GM21360 (cell line): ENCODE measurements at regions not wholly inside any gene's neighbourhood (a gene's known extent, or its start where the extent isn't known, plus 50 kb on each side); places are given as distances from the start of the nearest gene placed in this dataset.
"Not testable (repeated sequence)": the region's sequence is repeated elsewhere in the genome, so short reads cannot be mapped to it uniquely, and the experiment has no call there.

Experiments
- ATAC-seq: cut with Tn5 transposase; IDR thresholded peaks from one replicate; pipeline ENCODE4 v1.9.1; 2021; ENCODE audit warnings: mild to moderate bottlenecking, moderate library complexity; ENCODE audit not compliant: unreplicated experiment

GRCh38 chr20:56914532-56914931 is 285.4 kb downstream of the TFAP2C start:
- ATAC-seq, result no peak

GRCh38 chr20:56916345-56916622 is 287.2 kb downstream of the TFAP2C start:
- ATAC-seq, result no peak

DNA sequence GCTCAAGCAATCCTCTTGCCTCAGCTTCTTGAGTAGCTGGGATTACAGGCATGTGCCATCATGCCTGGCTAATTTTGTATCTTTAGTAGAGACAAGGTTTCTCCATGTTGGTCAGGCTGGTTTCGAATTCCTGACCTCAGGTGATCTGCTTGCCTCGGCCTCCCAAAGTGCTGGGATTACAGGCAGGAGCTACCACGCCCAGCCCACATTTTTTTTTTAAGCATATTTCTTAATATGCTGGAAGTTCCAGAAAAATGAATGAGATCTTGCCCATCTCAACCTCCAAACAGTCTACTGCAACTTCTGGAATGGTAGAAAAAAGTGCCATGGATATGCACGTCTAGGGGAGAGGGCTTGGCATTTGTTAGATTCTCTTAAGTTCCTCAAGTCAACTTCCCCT is 290.9 kb downstream of the TFAP2C start:
- not testable (repeated sequence) for ATAC-seq

DNA sequence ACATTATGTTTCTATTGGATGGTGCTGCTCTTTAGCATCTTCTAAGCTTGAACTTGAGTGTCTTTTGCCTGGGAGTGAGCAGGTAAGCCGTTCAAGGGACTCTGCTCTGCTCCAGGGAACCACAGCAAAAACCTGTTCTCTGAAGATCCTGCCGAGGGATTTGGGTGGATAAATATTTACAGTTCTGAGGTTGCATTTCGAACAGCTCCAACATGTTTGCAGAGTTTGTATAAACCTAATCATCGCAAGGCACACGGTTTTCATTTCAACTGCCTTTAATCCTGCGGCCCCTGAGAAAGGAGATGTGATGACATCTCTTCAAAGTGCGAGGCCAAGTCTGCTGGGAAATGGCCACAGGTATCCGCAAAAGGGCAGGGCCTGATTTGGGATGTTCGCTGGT is 293.4 kb downstream of the TFAP2C start:
- no peak for ATAC-seq

- no peak for ATAC-seq
Observed at GRCh38 chr20:56924292-56925081, 295.4 kb downstream of the TFAP2C start.

DNA sequence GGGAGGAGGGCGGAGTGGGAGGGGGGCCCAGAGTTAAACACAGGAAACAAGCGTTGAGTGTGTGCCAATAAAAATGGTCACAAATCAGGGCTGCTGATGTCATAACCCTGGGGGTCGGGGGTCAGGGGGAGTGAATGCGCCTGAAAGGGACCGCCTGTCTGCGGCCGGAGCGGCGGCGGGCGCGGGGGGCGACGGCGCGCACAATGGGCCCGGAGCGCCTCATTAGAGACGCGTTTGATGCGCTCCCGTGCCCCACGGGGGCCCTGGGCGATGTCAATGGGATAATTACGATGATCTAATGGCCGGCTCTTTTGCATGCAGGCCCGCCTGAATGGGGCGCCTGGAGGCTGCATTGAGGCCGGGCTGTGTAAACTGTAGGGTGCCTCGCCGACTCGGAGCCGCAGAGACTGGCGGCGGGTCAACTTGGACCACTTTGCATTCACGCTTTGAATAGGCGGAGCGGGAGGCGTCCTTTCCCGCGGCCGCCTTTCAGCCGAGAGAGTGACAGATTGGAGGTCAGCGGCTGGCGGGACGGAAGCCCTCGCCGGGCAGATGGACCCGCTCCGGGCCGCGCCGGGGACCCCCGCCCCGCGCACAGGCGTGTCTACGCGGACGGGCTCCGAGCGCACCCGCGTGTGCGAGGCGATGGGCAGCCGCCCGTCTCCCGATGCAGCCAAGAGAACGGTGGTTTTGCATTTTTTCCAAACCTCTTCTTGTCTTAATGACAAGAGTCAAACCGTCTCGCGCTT is 296.1 kb downstream of the TFAP2C start:
- ATAC-seq, result no peak

GRCh38 chr20:56925831-56926170 is 296.7 kb downstream of the TFAP2C start:
- no peak for ATAC-seq

DNA sequence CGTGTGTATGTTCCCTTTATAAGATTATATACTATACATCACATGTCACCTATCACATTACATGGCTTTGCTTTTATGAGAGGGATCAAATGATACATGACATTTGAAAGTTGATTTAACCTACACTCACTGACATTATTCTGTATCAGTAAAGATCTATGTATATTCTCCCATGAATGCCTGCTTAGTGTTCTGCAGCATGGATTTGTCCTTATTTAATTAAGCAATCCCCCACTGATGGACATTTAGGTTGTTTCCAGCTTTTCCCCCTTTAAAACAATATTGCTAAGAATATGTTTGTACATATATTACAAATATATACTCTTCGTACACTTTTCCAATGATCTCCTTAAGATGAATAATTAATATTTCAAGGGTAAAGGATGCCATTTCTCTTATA is 297.4 kb downstream of the TFAP2C start:
- no peak for ATAC-seq

DNA sequence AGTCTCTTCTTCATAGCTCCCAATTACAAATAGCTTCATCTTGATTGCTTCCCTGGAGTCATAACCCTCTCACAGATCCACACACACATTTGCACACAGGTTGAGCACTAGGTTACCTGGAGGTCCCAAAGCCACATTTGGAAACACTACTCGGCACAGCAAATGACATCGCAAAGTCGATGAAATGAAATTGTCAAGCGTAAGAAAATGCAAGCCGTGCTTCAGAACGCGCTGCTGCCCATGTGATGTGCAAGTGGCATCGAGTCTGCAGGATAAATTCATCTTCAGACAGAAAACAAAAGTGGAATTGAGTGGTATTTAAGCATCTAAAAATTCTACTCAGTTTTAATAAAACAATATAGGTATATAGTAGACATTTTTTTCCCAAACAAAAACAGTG is 298.0 kb downstream of the TFAP2C start:
- no peak for ATAC-seq

DNA sequence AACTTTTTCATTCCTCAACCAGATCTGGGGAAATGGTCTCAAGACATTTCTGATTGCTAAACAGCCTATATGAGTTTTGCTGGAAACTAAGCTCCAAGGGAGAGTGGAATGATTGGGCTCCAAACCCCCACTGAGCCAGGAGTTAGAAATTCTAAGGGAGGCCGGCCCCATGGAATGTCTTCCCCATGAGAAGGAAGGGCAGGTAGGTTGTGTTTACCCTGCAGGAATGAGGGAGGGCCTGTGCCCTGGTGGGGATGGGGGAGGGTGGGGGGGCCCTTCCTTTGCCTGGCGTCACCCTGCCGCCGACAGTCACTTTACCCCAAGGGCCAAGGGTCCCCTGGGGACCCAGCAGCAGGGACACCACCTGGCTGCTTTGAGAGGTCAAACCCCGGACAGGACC is 298.9 kb downstream of the TFAP2C start:
- no peak for ATAC-seq

DNA sequence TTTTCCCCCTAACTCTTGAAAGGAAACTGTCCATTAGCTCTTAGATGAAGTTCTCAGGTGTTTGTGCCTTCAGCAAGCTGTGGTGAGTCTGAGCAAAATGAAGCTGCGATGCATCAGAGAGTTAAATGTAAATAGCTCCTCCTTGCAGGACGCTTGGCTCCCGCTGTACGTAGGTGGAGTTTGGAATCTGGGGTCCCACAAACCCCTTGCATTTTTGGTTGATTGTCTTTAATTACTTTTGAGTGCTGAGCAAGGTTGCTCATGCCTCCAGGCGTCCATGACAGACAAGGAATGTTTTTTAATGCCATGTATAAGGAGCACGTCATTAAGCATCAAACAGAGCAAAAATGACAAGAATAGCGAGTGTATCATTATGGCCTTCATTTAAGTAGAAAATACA is 300.5 kb downstream of the TFAP2C start:
- ATAC-seq, result no peak

DNA sequence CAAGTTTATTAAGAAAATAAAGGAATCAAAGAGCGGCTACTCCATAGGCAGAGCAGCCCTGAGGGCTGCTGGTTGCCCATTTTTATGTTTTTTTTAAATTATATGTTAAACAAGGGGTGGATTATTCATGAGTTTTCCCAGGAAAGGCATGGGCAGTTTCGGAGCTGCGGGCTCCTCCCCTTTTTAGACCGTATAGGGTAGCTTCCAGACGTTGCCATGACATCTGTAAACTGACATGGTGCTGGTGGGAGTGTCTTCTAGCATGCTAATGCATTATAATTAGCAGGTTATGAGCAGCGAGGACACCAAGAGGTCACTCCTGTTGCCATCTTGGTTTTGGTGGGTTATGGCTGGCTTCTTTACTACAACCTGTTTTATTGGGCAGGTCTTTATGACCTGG is 301.8 kb downstream of the TFAP2C start:
- ATAC-seq, result no peak

DNA sequence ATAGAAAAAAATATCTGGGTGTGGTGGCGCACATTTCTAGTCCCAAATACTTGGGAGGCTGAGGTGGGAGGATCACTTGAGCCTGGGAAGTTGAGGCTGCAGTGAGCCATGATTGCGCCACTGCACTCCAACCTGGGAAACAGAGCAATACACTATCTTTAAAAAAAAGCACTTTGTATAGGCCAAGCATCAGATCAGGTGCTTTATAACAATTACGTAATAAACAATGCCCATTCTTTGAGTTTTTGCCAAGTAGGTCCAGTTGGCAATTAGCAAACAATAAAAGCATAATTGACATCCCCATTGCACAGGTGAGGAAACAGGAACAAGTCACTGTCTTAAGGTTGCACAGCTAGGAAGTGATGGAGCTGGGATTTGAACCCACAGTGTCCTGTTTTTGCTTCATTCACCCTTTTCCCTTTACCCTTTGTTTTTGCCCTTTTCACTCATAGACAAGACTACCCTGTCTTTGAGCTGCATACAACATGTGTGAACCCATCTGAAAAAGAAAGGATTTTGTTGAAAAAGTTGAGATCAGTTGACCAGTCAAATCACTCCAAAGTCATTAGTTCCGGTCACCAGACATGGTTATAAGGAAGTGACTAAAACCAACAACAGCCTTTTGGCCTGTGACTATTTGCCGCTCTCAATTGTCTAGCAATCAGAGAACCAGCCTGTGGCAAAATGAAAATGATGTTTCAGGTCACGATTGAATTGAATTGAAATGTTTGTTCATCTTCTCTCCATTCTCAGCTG is 303.6 kb downstream of the TFAP2C start:
- no peak for ATAC-seq

- no peak for ATAC-seq
Observed at GRCh38 chr20:56933331-56933698, 304.2 kb downstream of the TFAP2C start.

DNA sequence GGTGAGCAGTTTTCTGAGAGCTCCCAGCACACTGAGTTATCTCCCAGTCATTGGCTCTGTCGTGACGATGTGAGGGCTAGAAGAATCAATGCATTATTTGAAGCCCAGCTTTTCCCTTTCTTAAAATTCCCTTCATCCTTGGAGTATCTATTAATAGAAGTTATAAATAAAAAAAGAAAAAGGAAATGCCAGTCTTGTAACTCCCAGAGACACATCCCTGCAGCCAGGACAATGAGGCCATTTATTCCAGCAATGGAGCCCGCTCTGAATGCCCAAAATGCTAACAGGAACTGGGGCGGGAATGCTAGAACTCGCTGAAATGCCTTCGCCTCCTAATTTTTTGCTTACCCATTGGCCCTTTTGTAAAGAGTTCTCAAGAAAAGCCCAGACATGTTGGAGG is 305.8 kb downstream of the TFAP2C start:
- no peak for ATAC-seq

- no peak for ATAC-seq
Observed at GRCh38 chr20:56940466-56940865, 311.4 kb downstream of the TFAP2C start.

DNA sequence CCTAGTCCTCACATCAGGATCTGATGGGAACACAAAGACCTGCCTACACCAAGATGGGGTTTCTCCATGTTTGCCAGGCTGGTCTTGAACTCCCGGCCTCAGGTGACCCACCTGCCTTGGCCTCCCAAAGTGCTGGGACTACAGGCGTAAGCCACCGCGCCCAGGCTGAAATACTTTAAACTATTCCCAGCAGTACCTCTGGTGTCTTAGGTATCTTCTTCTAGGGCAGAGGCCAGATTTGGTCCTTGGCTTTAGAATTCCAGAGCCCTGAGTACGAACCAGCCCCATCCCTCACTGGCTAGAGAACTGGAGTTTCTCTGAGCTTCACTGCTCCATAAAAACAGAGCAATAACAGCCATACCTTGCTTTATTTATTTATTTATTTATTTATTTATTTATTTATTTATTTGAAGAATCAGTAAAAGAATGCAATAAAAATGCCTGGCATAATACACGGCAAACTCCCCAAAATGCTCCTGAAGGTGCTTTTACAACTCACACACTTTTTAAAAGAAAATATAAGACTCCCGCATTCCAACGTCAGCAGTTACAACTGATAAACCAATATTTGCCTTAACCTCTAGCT is 312.1 kb downstream of the TFAP2C start:
- ATAC-seq, result no peak

DNA sequence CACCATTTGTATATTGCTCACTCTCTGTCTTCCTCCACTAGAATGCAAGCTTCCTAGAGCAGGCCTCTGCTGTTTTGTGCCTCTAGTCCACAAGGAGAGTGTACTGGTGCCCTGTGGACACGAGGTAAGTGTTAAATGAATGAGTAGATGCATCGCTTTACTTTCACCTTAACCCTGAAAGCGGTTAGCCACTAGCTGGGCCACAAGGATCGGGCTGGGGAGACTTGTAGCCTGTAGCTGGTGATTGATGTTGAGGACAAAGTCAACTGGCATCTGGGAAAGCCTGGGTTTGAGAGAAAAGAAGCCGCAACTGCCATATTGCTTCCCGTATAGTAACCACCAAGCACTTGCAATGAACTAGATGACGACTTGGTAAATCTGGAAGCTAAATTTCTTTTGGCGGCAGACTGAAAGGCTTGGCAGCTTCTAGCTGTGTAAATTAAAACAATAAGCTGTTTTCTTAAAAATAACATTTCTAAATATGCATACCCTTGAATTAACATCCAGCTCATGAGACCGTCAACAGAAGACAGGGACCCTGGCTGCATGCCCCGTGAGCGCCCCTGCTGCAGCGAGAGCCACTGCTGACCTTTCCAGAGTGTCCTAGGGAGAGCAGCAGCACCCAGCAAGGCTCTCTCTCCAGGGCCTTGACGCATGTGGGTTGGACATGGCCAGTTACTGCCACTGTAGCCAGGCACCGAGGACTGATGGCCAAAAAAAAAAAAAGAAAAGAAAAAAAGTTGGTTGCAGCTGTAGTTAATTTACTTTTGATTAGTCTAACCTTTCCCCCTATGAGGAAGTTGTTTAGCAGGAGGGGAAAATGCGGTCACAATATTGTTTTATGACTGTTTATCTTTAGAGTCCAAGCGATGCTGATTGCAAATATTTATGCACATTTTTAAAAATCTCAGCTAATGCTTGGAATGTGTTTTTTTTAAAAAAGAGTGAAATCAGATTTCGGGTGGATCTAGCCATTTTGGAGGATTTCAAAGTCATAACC is 315.1 kb downstream of the TFAP2C start:
- ATAC-seq, result no peak

DNA sequence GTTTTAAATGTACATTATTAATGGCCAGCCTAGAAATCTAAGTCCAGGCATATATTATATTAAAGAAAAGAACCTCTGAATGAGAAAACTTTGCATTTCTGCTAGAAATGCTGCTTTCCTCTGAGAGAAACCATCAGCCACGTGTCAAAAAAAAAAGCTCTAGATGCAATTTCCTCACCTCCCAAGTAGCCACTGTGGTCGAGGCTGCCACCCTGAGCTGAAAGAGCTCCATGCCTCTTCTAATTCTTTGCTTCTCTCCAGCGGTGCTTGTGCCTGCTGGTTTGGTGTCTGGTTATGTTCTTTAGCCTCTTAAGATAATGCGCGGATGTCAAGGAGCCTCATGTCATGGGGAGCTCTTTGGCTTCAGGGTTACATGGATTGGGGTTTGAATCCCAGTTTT is 316.0 kb downstream of the TFAP2C start:
- no peak for ATAC-seq

- no peak for ATAC-seq
Observed at GRCh38 chr20:56945901-56946300, 316.8 kb downstream of the TFAP2C start.

DNA sequence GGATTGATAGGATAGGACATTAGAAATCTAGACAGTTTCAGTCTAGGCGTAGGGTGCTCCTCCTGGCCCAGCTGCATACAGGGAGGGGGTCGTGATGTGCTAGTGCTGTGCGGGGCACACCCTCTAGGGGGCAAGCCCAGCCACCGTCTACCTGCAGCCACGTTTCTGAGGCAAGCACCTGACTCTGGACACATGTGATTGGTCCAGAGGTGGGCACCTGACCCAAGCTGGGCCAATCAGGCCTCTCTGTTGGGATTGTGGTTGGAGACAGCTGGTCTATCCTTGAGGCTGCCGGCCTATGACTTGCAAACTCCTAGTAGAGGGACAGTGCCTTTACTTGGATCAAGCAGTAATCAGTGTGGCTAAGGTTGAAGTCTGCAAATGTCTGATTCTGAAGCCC is 317.1 kb downstream of the BMP7 start:
- no peak for ATAC-seq
